Hematopoietic multipotent progenitor cell treated with erythropoietin and hydrocortisone succinate and interleukin-3 and kit ligand, for 6 days (in vitro differentiated cells): ENCODE measurements at regions not wholly inside any gene's neighbourhood (a gene's known extent, or its start where the extent isn't known, plus 50 kb on each side); places are given as distances from the start of the nearest gene placed in this dataset.
"Not testable (repeated sequence)": the region's sequence is repeated elsewhere in the genome, so short reads cannot be mapped to it uniquely, and the experiment has no call there.

Experiments used
- DNase-seq: peaks from one replicate; pipeline ENCODE4 v3.0.0-alpha.2; 2015

DNA sequence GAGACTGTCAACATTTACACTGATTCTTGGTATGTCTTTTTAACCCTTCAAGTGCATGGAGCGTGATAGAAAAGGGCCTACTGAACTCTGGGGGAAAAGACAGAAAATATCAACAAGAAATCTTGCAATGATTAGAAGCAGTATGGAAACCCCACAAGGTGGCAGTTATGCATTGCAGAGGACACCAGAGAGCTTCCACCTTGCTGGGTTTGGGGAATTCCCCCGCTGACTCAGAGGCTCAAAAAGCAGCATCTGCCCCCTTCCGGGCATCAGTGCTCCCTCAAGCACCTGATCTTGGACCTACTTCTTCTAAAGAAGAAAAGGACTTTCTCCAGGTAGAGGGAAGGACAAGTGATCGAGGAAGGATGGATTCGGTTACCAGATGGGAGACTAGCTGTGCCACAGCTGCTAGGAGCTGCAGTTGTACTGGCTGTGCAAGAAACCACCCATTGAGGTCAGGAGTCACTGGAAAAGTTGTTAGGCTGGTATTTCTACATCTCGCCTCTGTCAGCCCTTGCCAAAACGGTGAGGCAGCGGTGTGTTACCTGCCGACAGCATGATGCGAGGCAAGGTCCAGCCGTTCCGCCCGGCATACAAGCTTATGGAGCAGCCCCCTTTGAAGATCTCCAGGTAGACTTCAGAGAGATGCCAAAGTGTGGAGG is 102.8 kb upstream of the OSBPL11 start:
- DNase-seq: not testable (repeated sequence)

DNA sequence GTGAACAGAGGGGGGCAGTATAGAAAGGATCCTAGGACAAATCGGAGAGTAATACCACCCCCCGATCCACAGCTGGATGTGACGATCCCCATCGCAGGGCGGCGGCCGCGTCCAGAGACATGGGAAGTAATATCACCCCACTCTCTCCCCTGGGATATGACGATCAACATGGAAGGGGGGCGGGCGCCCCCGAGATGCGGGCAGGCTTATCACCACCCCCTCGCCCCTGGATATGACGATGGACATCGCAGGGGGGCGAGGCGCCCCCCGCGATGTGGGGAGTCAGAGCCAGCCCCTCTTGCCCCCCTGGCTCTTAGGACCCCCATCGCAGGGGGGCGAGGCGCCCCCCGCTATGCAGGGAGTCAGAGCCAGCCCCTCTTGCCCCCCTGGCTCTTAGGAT is 120.4 kb upstream of the OSBPL11 start:
- no peak for DNase-seq

DNA sequence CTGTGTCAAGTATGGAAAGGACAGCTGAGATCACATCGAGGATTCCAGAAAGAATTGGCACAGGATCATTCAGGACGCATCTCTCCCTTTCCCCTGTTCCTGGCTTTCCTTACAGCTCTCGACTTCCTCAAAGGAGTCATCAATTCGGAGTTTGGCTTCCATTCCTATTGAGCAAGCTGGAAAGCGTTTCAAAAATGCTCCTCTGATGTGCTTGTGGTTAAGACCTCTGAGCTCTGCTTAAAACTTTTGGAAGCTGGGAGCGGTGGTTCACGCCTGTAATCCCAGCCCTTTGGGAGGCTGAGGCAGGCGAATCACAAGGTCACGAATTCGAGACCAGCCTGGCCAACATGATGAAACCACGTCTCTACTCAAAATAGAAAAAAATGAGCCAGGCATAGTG is 136.9 kb upstream of the OSBPL11 start:
- DNase-seq: not testable (repeated sequence)

DNA sequence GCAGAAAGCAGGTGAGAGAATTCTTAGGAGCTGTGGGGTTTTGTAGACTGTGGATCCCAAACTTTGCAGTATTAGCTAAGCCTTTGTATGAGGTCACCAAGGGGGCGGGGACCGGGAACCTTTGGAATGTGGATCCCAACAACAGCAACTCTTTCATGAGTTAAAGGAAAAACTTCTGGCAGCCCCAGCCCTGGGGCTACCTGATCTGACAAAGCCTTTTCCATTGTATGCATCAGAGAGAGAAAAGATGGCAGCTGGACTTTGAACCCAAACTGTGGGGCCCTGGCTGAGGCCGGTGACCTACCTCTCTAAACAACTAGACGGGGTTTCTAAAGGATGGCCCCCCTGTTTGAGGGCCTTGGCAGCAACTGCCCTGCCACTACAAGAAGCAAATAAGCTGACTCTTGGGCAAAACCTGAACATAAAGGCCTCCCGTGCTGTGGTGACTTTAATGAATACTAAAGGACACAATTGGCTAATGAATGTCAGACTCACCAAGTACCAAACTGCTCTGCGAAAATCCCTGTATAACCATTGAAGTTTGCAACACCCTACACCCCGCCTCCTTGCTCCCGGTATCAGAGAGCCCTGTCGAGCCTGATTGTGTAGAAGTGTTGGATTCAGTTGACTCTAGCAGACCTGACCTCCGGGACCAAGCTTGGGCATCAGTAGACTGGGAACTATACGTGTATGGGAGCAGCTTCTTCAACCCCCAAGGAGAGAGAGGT is 146.9 kb upstream of the OSBPL11 start:
- DNase-seq: not testable (repeated sequence)

DNA sequence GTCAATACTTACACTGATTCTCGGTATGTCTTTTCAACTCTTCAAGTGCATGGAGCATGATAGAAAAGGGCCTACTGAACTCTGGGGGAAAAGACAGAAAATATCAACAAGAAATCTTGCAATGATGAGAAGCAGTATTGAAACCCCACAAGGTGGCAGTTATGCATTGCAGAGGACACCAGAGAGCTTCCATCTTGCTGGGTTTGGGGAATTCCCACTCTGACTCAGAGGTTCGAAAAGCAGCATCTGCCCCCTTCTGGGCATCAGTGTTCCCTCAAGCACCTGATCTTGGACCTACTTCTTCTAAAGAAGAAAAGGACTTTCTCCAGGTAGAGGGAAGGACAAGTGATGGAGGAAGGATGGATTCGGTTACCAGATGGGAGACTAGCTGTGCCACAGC is 147.5 kb upstream of the OSBPL11 start:
- not testable (repeated sequence) for DNase-seq

DNA sequence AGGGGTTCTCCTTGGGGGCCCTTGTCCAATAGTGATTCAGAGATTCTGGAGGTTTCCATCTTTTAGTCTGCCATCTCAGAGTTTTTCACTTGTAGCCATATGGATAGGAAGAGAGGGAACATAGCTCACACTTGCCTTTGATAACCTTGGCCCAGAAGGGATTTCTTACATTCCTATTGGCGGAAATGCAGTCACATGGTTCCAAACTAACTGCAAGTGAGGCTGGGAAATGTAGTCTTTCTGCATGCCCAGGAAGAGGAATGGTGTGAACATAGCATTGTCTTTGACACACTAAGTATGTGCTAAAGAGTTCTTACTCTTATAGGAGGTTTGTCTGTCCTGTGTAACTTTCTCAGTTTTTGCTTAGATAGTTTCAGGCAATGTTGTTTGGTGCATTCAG is 161.8 kb upstream of the OSBPL11 start:
- DNase-seq: peak; percentile 5

DNA sequence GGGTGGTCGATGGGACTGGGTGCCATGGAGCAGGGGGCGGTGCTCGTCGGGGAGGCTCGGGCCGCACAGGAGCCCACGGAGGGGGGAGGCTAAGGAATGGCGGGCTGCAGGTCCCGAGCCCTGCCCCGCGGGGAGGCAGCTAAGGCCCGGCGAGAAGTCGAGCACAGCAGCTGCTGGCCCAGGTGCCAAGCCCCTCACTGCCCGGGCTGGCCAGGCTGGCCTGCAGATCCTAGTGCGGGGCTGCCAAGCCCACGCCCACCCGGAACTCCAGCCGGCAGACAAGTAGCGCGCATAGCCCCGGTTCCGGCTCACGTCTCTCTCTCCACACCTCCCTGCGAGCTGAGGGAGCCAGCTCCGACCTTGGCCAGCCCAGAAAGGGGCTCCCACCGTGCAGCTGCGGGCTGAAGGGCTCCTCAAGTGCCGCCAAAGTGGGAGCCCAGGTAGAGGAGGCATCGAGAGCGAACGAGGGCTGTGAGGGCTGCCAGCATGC is 163.4 kb upstream of the OSBPL11 start:
- not testable (repeated sequence) for DNase-seq

DNA sequence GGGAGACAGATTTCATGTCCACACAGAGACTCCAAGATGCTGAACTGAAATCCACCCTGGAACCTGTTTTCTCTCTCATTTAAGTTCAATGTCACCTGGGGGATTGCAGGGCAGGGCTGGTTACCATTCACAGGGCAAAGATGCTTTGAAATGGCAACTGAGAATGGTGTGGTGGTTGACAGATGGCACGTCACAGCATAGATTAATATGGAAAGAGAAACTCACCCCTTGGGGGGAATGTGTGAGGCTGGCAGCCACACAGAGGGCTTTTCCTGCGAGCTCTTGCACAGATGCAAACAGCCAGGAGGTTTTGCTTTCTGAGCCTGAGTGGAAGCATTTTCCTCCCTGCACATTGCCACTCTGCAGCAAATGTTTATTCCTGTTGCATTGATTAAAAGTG is 167.3 kb upstream of the OSBPL11 start:
- not testable (repeated sequence) for DNase-seq

DNA sequence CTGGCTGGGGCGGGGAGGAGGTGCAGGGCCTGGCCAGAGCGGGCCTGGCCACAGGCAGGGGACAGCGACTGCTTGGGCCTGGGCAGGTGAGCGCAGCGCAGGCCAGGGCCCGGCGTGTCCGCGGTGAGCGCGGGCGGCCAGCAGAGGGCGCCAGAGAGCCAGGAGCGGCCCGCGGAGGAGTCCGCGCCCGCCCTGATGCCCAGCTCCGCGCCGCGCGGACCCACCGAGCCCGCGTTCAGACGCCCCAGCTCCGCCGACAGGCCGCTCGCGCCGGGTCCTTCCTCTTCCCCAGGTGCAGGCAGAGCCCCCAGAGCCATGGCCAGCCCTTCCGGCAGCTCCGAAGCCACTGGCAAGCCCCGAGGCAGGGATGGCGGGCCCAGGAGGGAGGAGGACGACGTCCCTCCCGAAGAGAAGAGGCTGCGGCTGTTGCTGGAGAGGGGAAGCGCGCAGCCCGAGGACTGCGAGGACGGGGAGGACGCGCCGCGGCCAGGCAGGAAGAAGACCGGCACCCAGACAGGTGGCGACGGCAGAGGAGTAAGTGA is 171.1 kb upstream of the OSBPL11 start:
- DNase-seq: peak; percentile 52

DNA sequence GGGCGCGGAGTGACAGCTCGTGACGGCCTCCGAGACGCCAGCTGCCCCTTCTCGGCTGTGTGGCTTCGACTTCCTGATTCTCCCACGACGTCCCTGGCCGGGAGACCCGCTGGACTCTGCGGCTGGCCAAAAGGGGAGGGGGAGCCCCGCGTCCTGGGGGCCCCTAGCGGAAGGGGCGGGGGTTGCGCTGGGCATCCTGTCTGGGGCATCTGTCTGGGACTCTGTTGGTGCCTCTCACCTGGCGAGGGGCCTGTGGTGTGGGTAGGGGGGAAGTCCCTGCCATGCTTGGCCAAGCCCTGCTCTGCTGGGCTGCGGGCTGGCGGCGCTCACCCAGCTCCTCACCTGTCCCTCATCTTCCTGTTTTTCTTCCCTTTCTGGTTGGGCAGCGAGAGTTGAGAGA is 171.6 kb upstream of the OSBPL11 start:
- DNase-seq: not testable (repeated sequence)

DNA sequence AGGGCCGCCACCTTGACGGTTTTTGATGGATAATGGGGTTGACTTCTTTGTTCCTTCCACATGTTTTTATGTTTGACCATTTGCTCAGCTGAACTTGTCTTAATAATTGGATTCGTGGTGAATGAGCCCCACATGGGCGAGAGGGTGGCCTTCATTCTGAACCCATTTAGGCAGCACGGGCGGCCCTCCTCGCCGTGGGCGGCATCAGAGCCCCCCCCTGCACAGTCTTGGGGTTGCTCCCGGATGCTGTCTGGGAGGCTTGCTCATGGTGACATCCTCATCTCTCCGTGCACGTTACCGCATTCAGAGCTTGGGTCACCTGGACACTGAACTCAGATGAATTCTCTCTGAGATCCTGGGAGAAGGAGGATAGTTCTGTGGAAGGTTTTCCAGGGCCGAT is 172.3 kb upstream of the OSBPL11 start:
- no peak for DNase-seq

DNA sequence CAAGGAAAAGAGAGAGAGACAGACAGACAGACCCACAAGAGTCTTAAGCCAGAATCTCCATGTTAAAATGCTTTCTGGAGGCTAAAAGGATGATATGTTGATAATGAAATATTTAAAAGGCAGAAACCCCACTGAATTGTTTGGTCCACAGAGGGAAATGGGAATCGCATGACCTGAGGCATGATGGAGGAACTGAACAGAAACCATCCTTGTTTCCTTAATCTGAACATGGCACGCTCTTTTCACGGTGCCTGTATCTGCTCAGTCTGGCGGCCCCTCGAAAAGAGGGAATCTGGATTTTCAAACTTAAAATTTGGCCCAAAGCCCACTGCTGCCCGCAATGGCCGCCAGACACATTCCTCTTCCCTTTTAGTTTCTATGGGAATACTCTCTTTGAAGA is 173.5 kb upstream of the OSBPL11 start:
- not testable (repeated sequence) for DNase-seq

DNA sequence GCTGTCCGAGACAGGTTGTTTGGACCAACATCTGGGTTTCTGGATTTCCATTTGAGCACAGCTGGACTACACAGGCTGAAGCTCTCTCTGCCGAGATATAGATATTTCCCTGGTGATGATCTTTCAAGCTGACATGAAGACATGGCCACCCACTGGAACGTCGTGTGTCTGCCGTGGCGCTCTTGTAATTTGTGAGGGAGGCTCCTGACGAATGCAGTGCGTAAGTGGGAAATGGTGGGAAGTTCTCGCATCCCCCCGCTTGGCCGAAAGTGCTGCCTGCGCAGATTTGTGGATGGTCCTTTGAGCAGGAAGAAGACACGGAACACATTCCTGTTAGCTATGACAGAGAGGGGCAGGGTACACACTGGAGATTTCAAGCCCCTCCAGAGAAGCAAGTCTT is 176.2 kb upstream of the OSBPL11 start:
- not testable (repeated sequence) for DNase-seq

DNA sequence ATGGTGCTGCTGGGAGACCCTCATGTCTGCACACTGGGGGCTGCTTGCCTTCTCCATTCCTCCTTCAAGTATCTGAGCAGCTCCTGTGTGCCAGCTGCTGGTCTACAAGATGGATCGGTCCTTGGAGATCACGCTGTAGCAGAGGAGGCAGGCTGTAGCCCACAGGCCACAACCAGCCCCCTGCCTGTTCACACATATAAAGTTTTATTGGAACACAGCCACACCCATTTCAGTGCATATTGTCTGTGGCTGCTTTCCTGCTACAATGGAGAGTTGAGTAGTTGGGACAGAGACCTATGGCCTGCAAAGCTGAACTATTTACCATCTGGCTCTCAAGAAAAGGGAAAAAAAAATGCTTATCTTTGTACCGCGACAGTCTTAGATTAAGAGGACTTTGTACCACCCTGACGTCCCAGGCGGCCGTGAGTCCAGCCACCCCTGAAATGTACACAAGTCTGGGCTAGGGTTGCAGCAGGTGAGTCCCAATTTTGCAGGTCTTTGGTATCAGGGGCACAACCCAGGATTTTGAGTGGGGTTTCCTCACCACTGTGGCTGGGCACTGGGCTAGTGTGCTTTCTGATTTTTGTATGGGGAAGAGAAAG is 179.2 kb upstream of the OSBPL11 start:
- not testable (repeated sequence) for DNase-seq

DNA sequence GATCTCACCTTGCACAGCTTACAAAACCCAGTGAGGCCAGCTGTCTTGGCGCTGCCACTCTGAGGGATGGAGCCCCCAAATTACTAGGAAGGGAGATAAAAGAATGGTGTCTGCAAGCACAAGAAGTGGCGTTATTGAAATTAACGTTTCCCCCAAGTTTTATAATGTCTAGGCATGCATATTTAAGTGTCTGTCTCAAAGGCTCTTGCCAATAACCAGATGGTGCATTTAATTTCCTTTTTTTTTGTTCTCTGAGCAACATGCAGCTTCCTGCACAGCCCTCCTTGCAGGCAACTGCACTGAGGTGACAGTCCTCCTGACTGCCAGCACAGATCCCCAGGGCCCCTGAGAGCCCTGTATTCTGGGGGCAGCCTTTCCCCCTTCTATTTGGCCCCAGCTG is 179.8 kb upstream of the OSBPL11 start:
- not testable (repeated sequence) for DNase-seq

DNA sequence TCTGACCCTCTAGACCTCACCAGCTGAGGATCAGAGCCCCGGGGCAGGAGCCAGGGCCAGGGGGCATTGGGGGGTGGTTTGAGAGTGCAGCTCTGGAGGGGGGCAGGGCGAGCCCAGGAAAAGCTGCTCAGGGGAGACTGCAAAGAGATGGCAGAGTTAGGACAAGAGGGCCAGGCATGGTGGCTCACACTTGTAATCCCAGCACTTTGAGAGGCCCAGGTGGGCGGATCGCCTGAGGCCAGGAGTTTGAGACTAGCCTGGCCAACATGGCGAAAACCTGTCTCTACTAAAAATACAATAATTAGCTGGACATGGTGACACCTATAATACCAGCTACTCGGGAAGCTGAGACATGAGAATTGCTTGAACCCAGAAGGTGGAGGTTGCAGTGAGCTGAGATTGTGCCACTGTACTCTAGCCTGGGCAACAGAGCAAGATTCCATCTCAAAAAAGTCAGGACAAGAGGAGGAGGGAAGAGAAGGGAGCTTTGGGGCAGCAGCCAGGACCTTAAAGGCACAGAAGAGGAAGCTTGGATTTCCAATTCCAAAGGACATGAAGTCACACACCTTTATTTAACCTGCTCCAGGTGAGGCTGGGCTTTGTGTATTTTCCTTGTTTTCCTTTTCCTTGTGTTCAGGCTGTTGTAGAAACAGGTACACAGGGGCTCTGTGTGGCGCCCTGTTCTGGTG is 180.5 kb upstream of the OSBPL11 start:
- DNase-seq: not testable (repeated sequence)

DNA sequence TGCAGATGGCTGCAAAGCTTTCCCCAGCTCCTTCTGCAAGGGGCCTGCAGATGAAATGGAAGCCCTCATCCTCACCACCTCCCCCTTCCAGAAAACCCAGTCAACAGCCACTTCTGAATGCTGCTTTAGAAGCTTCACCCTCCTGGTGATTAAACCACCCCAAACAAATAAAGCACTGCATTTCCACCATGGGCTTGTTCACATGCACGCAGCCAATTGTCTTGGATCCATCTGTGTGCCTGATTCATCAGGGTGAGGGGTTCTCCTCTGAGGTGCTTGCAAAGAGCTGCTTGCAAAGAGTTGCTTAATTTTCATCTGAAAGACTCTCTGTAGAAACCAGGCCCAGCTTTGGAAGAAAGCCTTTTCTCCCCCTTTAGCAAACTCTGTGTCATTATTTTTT is 184.0 kb upstream of the OSBPL11 start:
- not testable (repeated sequence) for DNase-seq

DNA sequence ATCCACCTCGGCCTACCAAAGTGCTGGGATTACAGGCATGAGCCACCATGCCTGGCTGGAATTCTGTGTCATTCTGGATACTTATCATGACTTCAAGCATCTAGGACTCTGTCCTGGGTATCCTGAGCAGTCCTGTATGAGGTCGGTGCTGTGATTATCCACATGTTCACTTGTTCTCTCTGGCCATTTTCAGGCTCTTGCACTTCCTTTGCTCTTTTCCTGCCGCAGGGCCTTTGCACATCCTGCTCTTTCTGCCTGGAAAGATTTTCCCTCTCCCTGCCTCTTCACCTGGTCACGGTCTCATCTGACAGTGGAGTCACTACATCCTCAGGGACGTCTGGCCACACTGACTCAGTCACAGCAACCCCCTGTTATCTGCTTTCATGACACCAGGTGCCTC is 184.6 kb upstream of the OSBPL11 start:
- not testable (repeated sequence) for DNase-seq

DNA sequence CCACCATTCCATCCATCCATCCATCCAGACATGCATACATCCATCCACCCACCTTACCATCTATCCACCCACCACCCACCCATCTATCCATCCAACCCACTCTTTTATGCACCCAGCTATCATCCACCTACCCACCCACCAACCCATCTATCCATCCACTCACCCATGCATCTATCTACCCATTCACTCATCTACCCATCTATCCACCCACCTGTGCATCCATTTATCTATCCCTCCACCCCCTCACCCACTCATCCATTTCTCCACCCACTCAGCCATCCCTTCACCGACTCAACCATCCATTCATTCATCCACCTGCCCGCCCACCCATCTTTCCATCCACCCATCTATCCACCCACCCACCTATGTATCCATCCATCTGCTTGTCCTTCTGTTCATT is 186.4 kb upstream of the OSBPL11 start:
- not testable (repeated sequence) for DNase-seq

DNA sequence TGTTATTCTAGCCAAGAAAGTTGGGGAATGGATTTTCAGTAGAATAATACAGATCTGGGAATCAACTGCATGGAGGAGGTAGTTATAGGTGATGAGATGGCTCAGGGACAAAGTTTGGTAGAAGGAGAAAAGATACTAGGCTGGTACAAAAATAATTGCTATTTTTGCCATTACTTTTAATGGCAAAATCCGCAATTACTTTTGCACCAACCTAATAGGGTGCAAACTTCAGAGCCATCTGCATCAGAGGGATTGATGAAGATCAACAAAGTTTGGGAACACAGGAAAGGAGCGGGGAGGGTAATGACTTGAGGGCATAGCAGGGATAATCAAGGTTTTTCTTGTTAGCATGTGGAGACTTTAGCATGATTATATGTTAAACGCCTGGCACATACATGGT is 178.7 kb upstream of the ROPN1B start:
- not testable (repeated sequence) for DNase-seq

DNA sequence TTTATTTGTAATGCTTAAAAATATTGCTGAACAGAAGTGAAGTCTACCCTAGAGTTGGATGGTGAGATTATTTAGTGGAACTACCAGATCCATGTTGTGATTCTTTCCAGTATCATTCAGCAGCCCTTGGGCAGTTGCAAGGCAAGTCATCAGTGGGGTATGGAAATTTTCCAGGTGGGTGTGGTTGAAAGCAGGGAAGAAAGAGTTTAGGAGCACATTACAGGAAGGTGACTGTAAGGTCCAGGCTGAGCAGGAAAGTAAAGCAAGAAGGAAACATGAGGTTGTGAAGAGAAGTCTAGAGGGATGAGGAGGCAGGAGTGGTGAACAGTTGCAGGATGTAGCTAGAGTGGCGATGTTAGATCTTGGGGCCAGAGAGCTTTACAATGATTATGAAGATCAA is 178.0 kb upstream of the ROPN1B start:
- DNase-seq: not testable (repeated sequence)

DNA sequence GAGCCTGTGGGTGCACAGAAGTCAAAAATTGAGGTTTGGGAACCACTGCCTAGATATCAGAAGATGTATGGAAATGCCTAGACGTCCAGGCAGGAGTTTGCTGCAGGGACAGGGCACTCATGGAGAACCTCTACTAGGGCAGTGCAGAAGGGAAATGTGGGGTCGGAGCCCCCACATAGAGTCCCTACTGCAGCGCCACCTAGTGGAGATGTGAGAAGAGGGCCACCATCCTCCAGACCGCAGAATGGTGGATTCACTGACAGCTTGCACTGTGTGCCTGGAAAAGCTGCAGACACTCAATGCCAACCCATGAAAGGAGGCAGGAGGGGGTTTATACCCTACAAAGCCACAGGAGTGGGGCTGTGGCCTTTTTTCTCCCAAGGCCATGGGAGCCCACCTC is 159.0 kb upstream of the ROPN1B start:
- not testable (repeated sequence) for DNase-seq

DNA sequence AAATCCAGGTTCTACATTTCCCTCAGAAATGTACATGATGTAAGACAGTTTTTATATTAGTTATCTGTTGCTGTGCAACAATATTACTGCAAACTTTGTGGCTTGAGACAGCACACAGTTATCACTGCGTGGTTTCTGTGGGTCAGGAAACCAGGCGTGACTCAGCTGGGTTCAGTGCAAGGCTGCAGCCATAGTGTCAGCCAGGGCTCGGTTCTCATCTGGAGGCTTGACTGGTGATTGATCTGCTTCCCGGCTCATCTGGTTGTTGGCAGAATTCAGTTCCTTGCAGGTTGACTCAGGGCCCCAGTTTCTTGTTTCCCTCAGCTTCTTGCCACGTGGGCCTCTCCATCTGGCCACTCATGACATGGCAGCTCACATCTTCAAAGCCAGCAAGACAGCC is 146.8 kb upstream of the ROPN1B start:
- peak; percentile 11 for DNase-seq
